Activated CD4-positive, alpha-beta T cell treated with anti-CD3 and anti-CD28 coated beads for 36 hours (primary cell): ENCODE measurements at regions not wholly inside any gene's neighbourhood (a gene's known extent, or its start where the extent isn't known, plus 50 kb on each side); places are given as distances from the start of the nearest gene placed in this dataset.

Experiments used
- ATAC-seq: fragments of 200-7000 bp; cut with Tn5 transposase; one replicate; pipeline ENCODE4 v1.10.0; 2021; ENCODE audit warnings: mild to moderate bottlenecking, moderate library complexity
- CTCF ChIA-PET: fragments of 350-600 bp; sonication (Branson Sonifier 250); formaldehyde crosslinking; loops from one replicate; lab custom pipeline; 2021; ENCODE audit warnings: antibody characterized with exemption; lab: Charles Lee
- POLR2A ChIA-PET: fragments of 350-600 bp; sonication (Branson Sonifier 250); formaldehyde crosslinking; loops from one replicate; lab custom pipeline; 2021; ENCODE audit warnings: antibody characterized with exemption, inconsistent platforms; lab: Charles Lee
- DNase-seq: peaks from one replicate; pipeline ENCODE4 v3.0.0-alpha.2; 2020
- H3K27ac Mint-ChIP-seq: one replicate; pipeline ENCODE4 v1.8.0; 2021; ENCODE audit warnings: mixed read lengths
- H3K27me3 Mint-ChIP-seq: one replicate; pipeline ENCODE4 v1.8.0; 2021; ENCODE audit warnings: mixed read lengths
- H3K36me3 Mint-ChIP-seq: one replicate; pipeline ENCODE4 v1.8.0; 2021; ENCODE audit warnings: low read depth, mixed read lengths
- H3K4me1 Mint-ChIP-seq: one replicate; pipeline ENCODE4 v1.8.0; 2021; ENCODE audit warnings: mixed read lengths
- H3K4me3 Mint-ChIP-seq: one replicate; pipeline ENCODE4 v1.8.0; 2021; ENCODE audit warnings: mild to moderate bottlenecking, moderate library complexity, mixed read lengths
- H3K9me3 Mint-ChIP-seq: one replicate; pipeline ENCODE4 v1.8.0; 2021; ENCODE audit warnings: low read depth, mixed read lengths
- intact Hi-C, 2 experiments: fragments of 100-400 bp; cut with DNase I in 1 of 2; cut with micrococcal nuclease in 1 of 2; formaldehyde crosslinking; loops; one replicate each; pipeline versions ENCODE4 v1.14.2 to v1.15.1; 2022 to 2024; cut with DNase I, micrococcal nuclease

DNA sequence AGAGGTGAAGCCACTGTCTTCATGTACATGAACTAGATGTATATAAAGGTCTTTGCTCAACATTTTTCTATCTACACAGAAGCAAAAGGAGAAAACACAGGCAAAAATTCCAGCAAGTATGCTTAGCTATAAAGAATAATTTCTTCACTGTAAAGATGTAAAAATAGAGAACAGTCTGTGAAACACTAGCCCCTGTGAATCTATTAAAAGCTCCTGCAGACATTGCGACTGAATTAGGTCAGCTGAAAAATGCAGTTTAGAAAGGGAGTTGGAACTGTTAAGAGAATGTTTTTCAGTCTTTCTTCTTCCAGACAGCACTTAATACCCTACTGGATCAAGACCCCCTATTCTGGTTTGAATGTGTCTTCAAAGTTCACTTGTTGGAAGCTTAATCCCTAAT is 291.5 kb downstream of the KBTBD8 start:
- Mint-ChIP-seq H3K27me3 (no peaks in the 10 kb centered on the region), H3K27ac (no peak overlapping the region), H3K4me1 (peaks cover 8% of the 10 kb centered on the region), H3K9me3 (no peaks in the 10 kb centered on the region), H3K4me3 (no peak overlapping the region), H3K36me3 (no peaks in the 10 kb centered on the region)
- intact Hi-C loops: no loop called here
- no peak for DNase-seq
- CTCF ChIA-PET: no interaction called here
- POLR2A ChIA-PET: no interaction called here
- ATAC-seq: no peak

DNA sequence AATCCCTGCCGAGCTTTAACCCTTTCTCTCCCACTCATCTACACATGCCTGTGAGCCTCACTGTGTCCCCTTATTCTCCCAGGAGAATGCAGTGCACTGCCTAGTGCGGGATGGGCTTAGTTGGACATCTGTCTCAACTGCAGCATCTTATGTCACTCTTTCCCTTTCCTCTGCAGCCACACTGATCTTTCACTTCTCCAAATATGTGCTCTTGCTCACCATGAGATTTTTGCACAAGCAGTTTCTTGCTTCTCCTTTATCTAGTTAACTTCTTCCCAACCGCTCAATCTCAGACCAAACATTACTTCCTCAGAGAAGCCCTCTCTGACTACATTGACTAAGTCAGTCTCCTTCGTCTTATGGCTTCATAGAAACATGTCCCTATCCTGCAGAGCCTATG is 292.3 kb downstream of the KBTBD8 start:
- POLR2A ChIA-PET: no interaction called here
- CTCF ChIA-PET: interaction anchor here (0.7 to 0.8 kb wide), 2 partner anchors 84 to 360 kb away, joined by 3 read pairs; no protein-coding TSS in a partner anchor
- H3K27ac Mint-ChIP-seq: no peak overlapping the region

DNA sequence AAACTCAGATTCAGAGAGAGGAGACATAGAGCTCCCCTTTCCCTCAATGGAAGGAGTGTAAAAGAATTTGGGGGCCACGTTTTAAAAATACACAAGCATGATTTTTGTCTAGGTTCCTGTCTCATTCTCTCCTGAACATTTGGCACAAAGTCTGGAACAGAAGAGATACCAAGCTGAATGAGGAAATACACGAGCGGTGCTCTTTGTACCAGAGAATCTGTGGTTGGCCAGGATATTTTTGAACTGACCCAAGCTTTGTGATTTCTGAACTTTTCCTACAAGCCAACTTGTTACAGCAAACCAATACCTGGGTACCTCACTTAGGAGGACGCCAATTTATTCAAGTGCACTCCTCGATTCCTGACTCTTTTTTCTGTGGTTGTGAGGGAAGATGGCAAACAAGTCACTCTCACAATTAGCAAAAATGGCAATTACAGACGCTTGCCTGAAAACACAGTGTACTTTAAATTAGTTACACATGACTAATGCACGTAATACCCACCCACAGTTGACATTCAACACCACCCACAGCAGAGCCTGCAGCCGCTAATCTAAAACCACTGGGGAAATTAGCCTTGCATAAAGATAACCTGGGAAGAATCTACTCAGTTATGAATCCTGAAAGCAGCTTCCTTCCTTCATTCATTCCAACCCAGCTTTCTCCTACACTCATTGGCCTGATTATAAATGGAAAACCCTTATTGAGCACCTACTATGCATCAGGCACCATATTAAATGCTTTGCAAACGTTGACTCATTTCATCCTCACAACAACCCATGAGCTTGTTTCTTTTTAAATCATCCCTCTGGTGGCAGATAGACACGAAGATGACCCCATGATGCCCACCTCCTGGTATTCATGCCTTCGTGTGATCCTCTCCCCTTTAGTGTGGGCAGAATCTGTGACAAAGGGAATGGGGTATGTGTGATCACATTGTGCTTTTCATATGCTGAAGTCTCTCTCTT is 293.5 kb downstream of the KBTBD8 start:
- Mint-ChIP-seq H3K27me3 (no peaks in the 10 kb centered on the region), H3K4me3 (no peak overlapping the region), H3K36me3 (no peaks in the 10 kb centered on the region), H3K4me1 (peaks cover 8% of the 10 kb centered on the region), H3K27ac (no peak overlapping the region), H3K9me3 (no peaks in the 10 kb centered on the region)
- ChIA-PET POLR2A (no interaction called here), CTCF (interaction anchor here (0.8 kb wide), 1 partner anchor 83 kb away, joined by 3 read pairs; no protein-coding TSS in a partner anchor)
- intact Hi-C loops: no loop called here
- DNase-seq (peak; percentile 16), ATAC-seq (peak; percentile 47)

More for the DNA sequence above, 292.3 kb downstream of the KBTBD8 start:
- ATAC-seq (no peak), DNase-seq (no peak)
- Mint-ChIP-seq H3K9me3 (no peaks in the 10 kb centered on the region), H3K27me3 (no peaks in the 10 kb centered on the region), H3K4me3 (no peak overlapping the region), H3K4me1 (peaks cover 8% of the 10 kb centered on the region), H3K36me3 (no peaks in the 10 kb centered on the region)
- intact Hi-C loops: no loop called here

- CTCF ChIA-PET: interaction anchor here (1.1 kb wide), 1 partner anchor 23 kb away, joined by 3 read pairs; no protein-coding TSS in a partner anchor
Measured at GRCh38 chr3:67292356-67293121, 294.4 kb downstream of the KBTBD8 start.

DNA sequence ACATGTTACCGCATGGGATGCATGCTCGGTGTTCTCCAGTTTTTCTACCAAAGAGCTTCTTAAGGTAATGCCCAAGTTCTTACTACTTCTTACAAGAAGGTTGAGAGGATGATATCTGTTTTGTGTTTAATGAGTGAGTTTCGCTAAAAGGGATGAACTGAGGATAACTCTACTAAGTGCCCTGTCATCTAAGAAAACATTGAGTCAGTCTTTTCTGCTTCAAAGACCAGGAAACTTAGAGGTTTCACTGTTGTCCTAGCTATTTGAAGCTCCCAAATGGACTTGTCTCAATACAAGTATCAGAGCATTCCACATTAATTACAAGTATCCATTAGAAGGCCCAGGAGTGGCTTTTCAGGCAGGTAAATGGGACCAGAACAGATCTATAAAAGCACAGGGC is 296.2 kb downstream of the KBTBD8 start:
- ATAC-seq: no peak
- CTCF ChIA-PET: no interaction called here
- no peak for DNase-seq
- H3K4me3 Mint-ChIP-seq: no peak overlapping the region
- no peaks in the 10 kb centered on the region for H3K9me3 Mint-ChIP-seq
- H3K4me1 Mint-ChIP-seq: peaks cover 8% of the 10 kb centered on the region
- POLR2A ChIA-PET: interaction anchor here (0.6 kb wide), 1 partner anchor 634 kb away, joined by 10 read pairs; no protein-coding TSS in a partner anchor
- H3K27ac Mint-ChIP-seq: no peak overlapping the region
- H3K36me3 Mint-ChIP-seq: no peaks in the 10 kb centered on the region
- intact Hi-C loops: no loop called here
- H3K27me3 Mint-ChIP-seq: no peaks in the 10 kb centered on the region

More at GRCh38 chr3:67292356-67293121, 294.4 kb downstream of the KBTBD8 start:
- Mint-ChIP-seq H3K4me3 (no peak overlapping the region), H3K9me3 (no peaks in the 10 kb centered on the region), H3K27ac (no peak overlapping the region), H3K27me3 (no peaks in the 10 kb centered on the region), H3K36me3 (no peaks in the 10 kb centered on the region), H3K4me1 (peaks cover 8% of the 10 kb centered on the region)
- intact Hi-C loops: no loop called here
- DNase-seq (no peak), ATAC-seq (no peak)
- POLR2A ChIA-PET: no interaction called here

GRCh38 chr3:67296039-67296892 is 298.2 kb downstream of the KBTBD8 start:
- Mint-ChIP-seq H3K36me3 (no peaks in the 10 kb centered on the region), H3K9me3 (no peaks in the 10 kb centered on the region), H3K27ac (no peak overlapping the region), H3K27me3 (no peaks in the 10 kb centered on the region), H3K4me1 (peaks cover 8% of the 10 kb centered on the region), H3K4me3 (no peak overlapping the region)
- ChIA-PET POLR2A (no interaction called here), CTCF (interaction anchor here (0.6 to 1.3 kb wide), 3 partner anchors 17 to 557 kb away, joined by 3 to 4 read pairs (median 4); no protein-coding TSS in a partner anchor)
- intact Hi-C loops: no loop called here
- DNase-seq (no peak), ATAC-seq (no peak)

- ChIA-PET CTCF (no interaction called here), POLR2A (no interaction called here)
- no peaks in the 10 kb centered on the region for H3K4me1 Mint-ChIP-seq
- H3K9me3 Mint-ChIP-seq: no peaks in the 10 kb centered on the region
- no peaks in the 10 kb centered on the region for H3K27me3 Mint-ChIP-seq
- intact Hi-C loops: no loop called here
- H3K27ac Mint-ChIP-seq: no peak overlapping the region
- no peak overlapping the region for H3K4me3 Mint-ChIP-seq
- DNase-seq (no peak), ATAC-seq (no peak)
- no peaks in the 10 kb centered on the region for H3K36me3 Mint-ChIP-seq
Measured at GRCh38 chr3:67297715-67298475, 299.8 kb downstream of the KBTBD8 start.

GRCh38 chr3:67301556-67301955 is 303.4 kb downstream of the KBTBD8 start:
- DNase-seq (no peak), ATAC-seq (no peak)
- H3K4me1 Mint-ChIP-seq: peaks cover 13% of the 10 kb centered on the region
- intact Hi-C loops: no loop called here
- H3K27me3 Mint-ChIP-seq: no peaks in the 10 kb centered on the region
- no peaks in the 10 kb centered on the region for H3K36me3 Mint-ChIP-seq
- H3K4me3 Mint-ChIP-seq: no peak overlapping the region
- H3K27ac Mint-ChIP-seq: no peak overlapping the region
- ChIA-PET POLR2A (no interaction called here), CTCF (interaction anchor here (0.7 kb wide), 1 partner anchor 31 kb away, joined by 4 read pairs; no protein-coding TSS in a partner anchor)
- H3K9me3 Mint-ChIP-seq: no peaks in the 10 kb centered on the region

- Mint-ChIP-seq H3K36me3 (no peaks in the 10 kb centered on the region), H3K9me3 (no peaks in the 10 kb centered on the region)
Measured at GRCh38 chr3:67302489-67302888, 304.4 kb downstream of the KBTBD8 start.

DNA sequence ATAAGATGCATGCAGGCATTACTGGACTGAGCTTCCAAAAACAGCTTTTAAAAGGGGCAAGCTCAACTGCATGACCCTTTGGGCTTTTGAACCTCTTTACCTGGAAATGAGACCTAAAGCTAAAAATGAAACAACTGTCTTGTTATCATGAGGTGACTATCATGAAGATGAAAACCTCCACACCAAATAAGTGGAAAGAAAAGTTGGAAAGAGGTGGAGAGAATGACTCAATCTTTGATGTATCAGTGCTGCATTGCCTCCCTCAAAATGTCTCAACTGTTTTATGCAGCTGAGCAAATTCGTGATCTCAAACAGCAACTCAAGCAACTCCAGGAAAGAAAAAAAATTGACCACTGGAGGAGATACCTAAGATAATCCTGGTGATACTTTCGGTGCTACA is 307.1 kb downstream of the KBTBD8 start:
- Mint-ChIP-seq H3K27me3 (no peaks in the 10 kb centered on the region), H3K9me3 (no peaks in the 10 kb centered on the region), H3K27ac (no peak overlapping the region), H3K36me3 (no peaks in the 10 kb centered on the region), H3K4me1 (peaks cover 13% of the 10 kb centered on the region), H3K4me3 (no peak overlapping the region)
- CTCF ChIA-PET: no interaction called here
- intact Hi-C loops: no loop called here
- ATAC-seq: peak; percentile 26
- POLR2A ChIA-PET: no interaction called here
- DNase-seq: no peak

More at GRCh38 chr3:67302489-67302888, 304.4 kb downstream of the KBTBD8 start:
- ChIA-PET CTCF (no interaction called here), POLR2A (no interaction called here)
- DNase-seq (no peak), ATAC-seq (no peak)
- Mint-ChIP-seq H3K4me3 (no peak overlapping the region), H3K4me1 (peaks cover 13% of the 10 kb centered on the region), H3K27ac (no peak overlapping the region), H3K27me3 (no peaks in the 10 kb centered on the region)
- intact Hi-C loops: no loop called here
